Spleen (tissue), 11 donors: ENCODE measurements at regions not wholly inside any gene's neighbourhood (a gene's known extent, or its start where the extent isn't known, plus 50 kb on each side); places are given as distances from the start of the nearest gene placed in this dataset.

Experiments
- DNase-seq: peaks from one replicate; pipeline ENCODE4 v3.0.0-alpha.2; 2020
- H3K27ac ChIP-seq, 8 donors: fragments of 200-600 bp; sonication (generic) in 7 of 8; 1 replicate in 4 of 8; 2 replicates in 4 of 8; pipeline versions ENCODE4 v1.5.0 to v1.8.0; 2016 to 2021; ENCODE audit warnings: inconsistent platforms in 4 of 8, mild to moderate bottlenecking in 4 of 8, moderate library complexity in 1 of 8
- H3K27me3 ChIP-seq, 7 donors: fragments of 200-600 bp; sonication (generic) in 6 of 7; replicated peaks in 1 of 7; 1 replicate in 4 of 7; 2 replicates in 3 of 7; pipeline versions ENCODE4 v1.5.0 to v1.8.0; 2016 to 2021; ENCODE audit warnings: inconsistent platforms in 3 of 7, mild to moderate bottlenecking in 1 of 7
- H3K36me3 ChIP-seq, 6 donors: fragments of 200-600 bp; sonication (generic) in 5 of 6; 1 replicate in 4 of 6; 2 replicates in 2 of 6; pipeline versions ENCODE4 v1.5.0 to v1.8.0; 2016 to 2021; ENCODE audit warnings: inconsistent platforms in 2 of 6
- H3K4me1 ChIP-seq, 6 donors: fragments of 200-600 bp; sonication (generic) in 5 of 6; 1 replicate in 3 of 6; 2 replicates in 3 of 6; pipeline versions ENCODE4 v1.5.0 to v1.8.0; 2016 to 2021; ENCODE audit warnings: inconsistent platforms in 3 of 6
- H3K4me3 ChIP-seq, 8 donors: fragments of 200-600 bp; sonication (generic) in 7 of 8; 1 replicate in 4 of 8; 2 replicates in 4 of 8; pipeline versions ENCODE4 v1.5.0 to v1.8.0; 2016 to 2021; ENCODE audit warnings: inconsistent platforms in 4 of 8, mild to moderate bottlenecking in 4 of 8, moderate library complexity in 2 of 8
- H3K9me3 ChIP-seq, 8 donors: fragments of 200-600 bp; sonication (generic) in 7 of 8; 1 replicate in 4 of 8; 2 replicates in 4 of 8; pipeline versions ENCODE4 v1.5.0 to v1.8.0; 2016 to 2021; ENCODE audit warnings: inconsistent platforms in 4 of 8
- POLR2A ChIP-seq, 3 donors: fragments of 450-650 bp; IDR thresholded peaks; one replicate each; pipeline ENCODE4 v1.5.1; 2017; ENCODE audit warnings: antibody characterized with exemption in 3 of 3, mild to moderate bottlenecking in 1 of 3
- POLR2AphosphoS5 ChIP-seq, 3 donors: sonication (generic); formaldehyde crosslinking; IDR thresholded peaks; one replicate each; pipeline ENCODE4 v1.5.1; 2017; ENCODE audit warnings: antibody characterized with exemption in 3 of 3
- WGBS, 5 donors: extraction: QIAGEN DNeasy Blood & Tissue Kit in 3 of 5; methylation state at CpG; one replicate each; pipeline versions ENCODE4 v1.1.5 to v1.1.7; 2013 to 2018; 5-methylcytosine and 5-hydroxymethylcytosine counted together
- intact Hi-C: fragments of 100-400 bp; cut with DNase I; formaldehyde crosslinking; loops from one replicate; pipeline ENCODE4 v1.15.0; 2023; ENCODE audit warnings: low total_unique reads
- TF ChIP-seq, protein P1 (sequence below), 11 experiments: fragments of 200-600 bp in 7 of 11; fragments of 450-650 bp in 4 of 11; sonication (generic) in 4 of 11; IDR thresholded peaks in 8 of 11; conservative IDR thresholded peaks in 3 of 11; 1 replicate in 7 of 11; 2 replicates in 4 of 11; pipeline versions ENCODE4 v1.4.0 to v1.8.0; 2016 to 2021; ENCODE audit warnings: antibody characterized with exemption in 11 of 11, inconsistent platforms in 4 of 11, mild to moderate bottlenecking in 1 of 11
- donor health status: healthy with polysubstance abuse.
- donor health status: DM: no; HTN: no; CAD: no; lungs with moderate emphysema.
- donor health status: DM: no; HTN: no; CAD: no.
- donor health status: Bipolar disorder and iron deficiency.
- donor health status: healthy.
- donor health status: DM: no; HTN: no; CAD: no.
- donor health status: DM: yes; HTN: yes; CAD: no.

DNA sequence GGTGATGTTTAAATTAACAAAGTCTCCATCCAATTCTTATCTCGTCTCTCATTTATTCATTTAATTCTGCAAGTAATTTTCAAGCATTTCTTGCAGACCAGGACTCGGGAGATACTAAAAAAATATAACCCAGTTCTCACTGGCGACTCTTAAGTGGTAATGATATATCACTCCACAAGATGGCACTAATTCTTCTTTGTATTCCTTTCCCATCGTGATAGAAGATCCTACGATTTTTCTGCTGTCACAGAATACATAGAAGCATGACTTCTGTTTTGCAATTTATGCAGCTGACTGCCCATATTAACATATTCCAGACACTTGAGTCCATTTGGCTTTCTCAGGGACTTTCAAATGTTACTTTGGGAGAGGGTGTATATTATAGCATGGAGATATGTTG lies 64.0 kb upstream of the FGF13 start:
- Histone ChIP-seq H3K27me3 (no peaks in the 10 kb centered on the region), H3K36me3 (no peaks in the 10 kb centered on the region), H3K27ac (no peak overlapping the region), H3K4me3 (no peak overlapping the region), H3K9me3 (no peaks in the 10 kb centered on the region), H3K4me1 (peaks cover 0 to 4% (median 0%) of the 10 kb centered on the region in 6 donors)
- TF ChIP-seq POLR2AphosphoS5 (IDR thresholded peaks at IDR 0.05), result no peak
- TF ChIP-seq, protein P1, sequence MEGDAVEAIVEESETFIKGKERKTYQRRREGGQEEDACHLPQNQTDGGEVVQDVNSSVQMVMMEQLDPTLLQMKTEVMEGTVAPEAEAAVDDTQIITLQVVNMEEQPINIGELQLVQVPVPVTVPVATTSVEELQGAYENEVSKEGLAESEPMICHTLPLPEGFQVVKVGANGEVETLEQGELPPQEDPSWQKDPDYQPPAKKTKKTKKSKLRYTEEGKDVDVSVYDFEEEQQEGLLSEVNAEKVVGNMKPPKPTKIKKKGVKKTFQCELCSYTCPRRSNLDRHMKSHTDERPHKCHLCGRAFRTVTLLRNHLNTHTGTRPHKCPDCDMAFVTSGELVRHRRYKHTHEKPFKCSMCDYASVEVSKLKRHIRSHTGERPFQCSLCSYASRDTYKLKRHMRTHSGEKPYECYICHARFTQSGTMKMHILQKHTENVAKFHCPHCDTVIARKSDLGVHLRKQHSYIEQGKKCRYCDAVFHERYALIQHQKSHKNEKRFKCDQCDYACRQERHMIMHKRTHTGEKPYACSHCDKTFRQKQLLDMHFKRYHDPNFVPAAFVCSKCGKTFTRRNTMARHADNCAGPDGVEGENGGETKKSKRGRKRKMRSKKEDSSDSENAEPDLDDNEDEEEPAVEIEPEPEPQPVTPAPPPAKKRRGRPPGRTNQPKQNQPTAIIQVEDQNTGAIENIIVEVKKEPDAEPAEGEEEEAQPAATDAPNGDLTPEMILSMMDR (IDR thresholded peaks at IDR 0.05 in 8 of 11, conservative IDR thresholded peaks at IDR 0.05 in 3 of 11), result peak in 8 of 11 experiments; percentile 5 to 51 (median 32)
- no peak for DNase-seq
- 6 to 10% (median 8%) methylated on average over 5 of the region's 5 CpGs for WGBS, 5 donors
- intact Hi-C loops, result loop anchor here (5.0 kb wide), 1 partner anchor 782 kb away; no protein-coding TSS in a partner anchor

DNA sequence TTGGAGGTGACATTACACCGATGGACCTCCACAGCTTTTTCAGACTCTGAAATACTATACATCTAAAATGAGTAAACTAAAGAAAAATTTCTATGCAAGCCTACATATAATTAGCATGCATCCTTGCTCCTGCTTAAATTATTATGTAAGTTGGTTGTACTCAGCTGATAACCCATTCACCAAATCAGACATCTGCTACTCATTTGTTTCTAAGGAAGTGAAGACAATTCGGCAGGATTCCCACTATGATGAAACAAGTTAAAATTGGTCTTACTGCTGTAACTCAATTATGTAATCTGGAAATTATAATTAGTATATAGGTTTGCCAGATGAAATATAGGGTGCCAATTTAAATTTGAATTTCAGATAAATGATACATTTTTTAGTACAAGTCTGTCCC lies 59.5 kb upstream of the FGF13 start:
- WGBS, 5 donors, result 58 to 77% (median 66%) methylated on average over 2 of the region's 2 CpGs
- Histone ChIP-seq H3K27me3 (no peaks in the 10 kb centered on the region), H3K4me3 (no peak overlapping the region), H3K27ac (no peak overlapping the region), H3K36me3 (no peaks in the 10 kb centered on the region), H3K4me1 (peaks cover 0 to 4% (median 0%) of the 10 kb centered on the region in 6 donors), H3K9me3 (no peaks in the 10 kb centered on the region)
- intact Hi-C loops, result no loop called here
- TF ChIP-seq POLR2AphosphoS5 (IDR thresholded peaks at IDR 0.05), result no peak
- TF ChIP-seq, protein P1 (IDR thresholded peaks at IDR 0.05 in 8 of 11, conservative IDR thresholded peaks at IDR 0.05 in 3 of 11), result no peak
- TF ChIP-seq POLR2A (IDR thresholded peaks at IDR 0.05), result no peak
- no peak for DNase-seq

DNA sequence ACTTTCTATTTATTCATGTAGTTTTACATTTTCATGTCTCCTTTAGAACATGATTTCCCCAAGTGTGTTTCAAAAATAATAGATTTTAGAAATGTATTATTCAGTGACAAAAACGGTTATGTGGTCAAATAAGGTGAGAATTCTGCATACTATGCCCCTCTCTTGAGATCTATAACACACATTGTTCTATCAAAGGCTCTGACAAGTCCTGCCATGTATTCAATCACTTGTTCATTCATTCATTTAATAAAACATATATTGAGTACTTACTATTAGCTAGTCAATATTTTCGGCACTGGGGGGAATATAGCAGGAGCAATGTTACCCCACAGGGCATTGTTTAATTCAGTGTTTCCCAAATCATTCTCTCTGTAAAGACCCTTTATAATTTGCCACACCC lies 58.4 kb upstream of the FGF13 start:
- 64 to 84% (median 75%) methylated on average over 2 of the region's 2 CpGs for WGBS, 5 donors
- TF ChIP-seq, protein P1 (IDR thresholded peaks at IDR 0.05 in 8 of 11, conservative IDR thresholded peaks at IDR 0.05 in 3 of 11), result no peak
- TF ChIP-seq POLR2A (IDR thresholded peaks at IDR 0.05) (no peak), POLR2AphosphoS5 (IDR thresholded peaks at IDR 0.05) (no peak)
- Histone ChIP-seq H3K27me3 (no peaks in the 10 kb centered on the region), H3K4me3 (no peak overlapping the region), H3K9me3 (no peaks in the 10 kb centered on the region), H3K4me1 (no peaks in the 10 kb centered on the region), H3K36me3 (no peaks in the 10 kb centered on the region), H3K27ac (no peak overlapping the region)
- intact Hi-C loops, result no loop called here
- DNase-seq, result no peak

DNA sequence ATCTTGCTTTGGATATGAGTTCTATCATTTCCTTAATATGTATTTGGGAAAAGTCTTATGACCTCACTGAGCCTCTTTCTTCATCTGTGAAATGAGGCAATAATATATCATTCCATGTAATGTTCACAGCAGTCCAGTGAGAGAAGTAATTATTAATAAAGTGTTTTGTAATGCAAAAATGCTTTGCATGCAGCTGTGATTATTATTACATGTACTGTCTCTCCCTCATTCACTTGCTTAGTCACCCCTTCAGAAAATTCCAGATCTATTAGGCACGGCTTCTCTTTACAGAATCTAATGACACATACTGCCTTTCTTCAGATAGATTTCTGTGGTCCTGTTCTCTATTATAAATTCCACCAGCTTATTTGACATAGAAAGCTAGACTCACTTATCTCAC lies 53.5 kb upstream of the FGF13 start:
- TF ChIP-seq POLR2A (IDR thresholded peaks at IDR 0.05) (no peak), POLR2AphosphoS5 (IDR thresholded peaks at IDR 0.05) (no peak)
- TF ChIP-seq, protein P1 (IDR thresholded peaks at IDR 0.05 in 8 of 11, conservative IDR thresholded peaks at IDR 0.05 in 3 of 11), result no peak
- no peaks in the 10 kb centered on the region for H3K4me1 ChIP-seq
- no peak for DNase-seq
- H3K27me3 ChIP-seq, result no peaks in the 10 kb centered on the region
- H3K27ac ChIP-seq, result no peak overlapping the region
- H3K36me3 ChIP-seq, result no peaks in the 10 kb centered on the region
- no peak overlapping the region for H3K4me3 ChIP-seq
- no peaks in the 10 kb centered on the region for H3K9me3 ChIP-seq
- intact Hi-C loops, result no loop called here
- WGBS, 5 donors, result 75 to 90% (median 80%) methylated on average over 1 of the region's 1 CpG
